Astrocyte (in vitro differentiated cells and primary cell): ENCODE measurements at regions not wholly inside any gene's neighbourhood (a gene's known extent, or its start where the extent isn't known, plus 50 kb on each side); places are given as distances from the start of the nearest gene placed in this dataset.

Experiments
- DNase-seq: peaks from one replicate; pipeline ENCODE4 v3.0.0-alpha.2; 2010; ENCODE audit warnings: low read depth
- FAIRE-seq: peaks from 2 replicates; lab custom pipeline; 2011; peaks lifted over from hg19 to GRCh38; lab: Jason Lieb, UNC
- H2AFZ ChIP-seq: 2 replicates; pipeline ENCODE4 v1.6.0; 2012; ENCODE audit warnings: low read depth, low read length, inconsistent platforms
- H3K27ac ChIP-seq: 2 replicates; pipeline ENCODE4 v1.5.1; 2011; ENCODE audit warnings: low read depth, low read length, inconsistent platforms
- H3K27me3 ChIP-seq: 2 replicates; pipeline ENCODE4 v1.6.0; 2011; ENCODE audit warnings: low read length, inconsistent platforms; ENCODE audit not compliant: insufficient read depth
- H3K36me3 ChIP-seq: 2 replicates; pipeline ENCODE4 v1.5.1; 2011; ENCODE audit warnings: low read length, inconsistent platforms; ENCODE audit not compliant: insufficient read depth
- H3K4me1 ChIP-seq: 2 replicates; pipeline ENCODE4 v1.5.1; 2011; ENCODE audit warnings: low read length, inconsistent platforms; ENCODE audit not compliant: insufficient read depth
- H3K4me2 ChIP-seq: 2 replicates; pipeline ENCODE4 v1.6.0; 2012; ENCODE audit warnings: low read length, inconsistent platforms
- H3K4me3 ChIP-seq: 2 replicates; pipeline ENCODE4 v1.5.1; 2011; ENCODE audit warnings: low read depth, mild to moderate bottlenecking, low read length, inconsistent platforms; ENCODE audit not compliant: insufficient read depth
- H3K79me2 ChIP-seq: 2 replicates; pipeline ENCODE4 v1.6.0; 2012; ENCODE audit warnings: mild to moderate bottlenecking, low read length, inconsistent platforms; ENCODE audit not compliant: insufficient read depth
- H3K9ac ChIP-seq: 2 replicates; pipeline ENCODE4 v1.6.0; 2012; ENCODE audit warnings: mild to moderate bottlenecking, low read length, inconsistent platforms
- H3K9me3 ChIP-seq: 2 replicates; pipeline ENCODE4 v1.5.1; 2012; ENCODE audit warnings: low read depth, mild to moderate bottlenecking, low read length, inconsistent platforms; ENCODE audit not compliant: insufficient read depth
- H4K20me1 ChIP-seq: 2 replicates; pipeline ENCODE4 v1.6.0; 2012; ENCODE audit warnings: low read length, inconsistent platforms; ENCODE audit not compliant: insufficient read depth
- H3K27ac Mint-ChIP-seq: one replicate; pipeline ENCODE4 v1.8.0; 2021; ENCODE audit warnings: mild to moderate bottlenecking, mixed read lengths; ENCODE audit not compliant: unreplicated experiment
- H3K27me3 Mint-ChIP-seq: one replicate; pipeline ENCODE4 v1.8.0; 2021; ENCODE audit warnings: low read depth, mixed read lengths; ENCODE audit not compliant: unreplicated experiment
- H3K36me3 Mint-ChIP-seq: one replicate; pipeline ENCODE4 v1.8.0; 2021; ENCODE audit warnings: low read depth, mixed read lengths; ENCODE audit not compliant: unreplicated experiment
- H3K4me1 Mint-ChIP-seq: one replicate; pipeline ENCODE4 v1.8.0; 2021; ENCODE audit warnings: low read depth, mixed read lengths; ENCODE audit not compliant: unreplicated experiment
- H3K4me3 Mint-ChIP-seq: one replicate; pipeline ENCODE4 v1.8.0; 2021; ENCODE audit warnings: mild to moderate bottlenecking, moderate library complexity, mixed read lengths; ENCODE audit not compliant: unreplicated experiment
- H3K9me3 Mint-ChIP-seq: one replicate; pipeline ENCODE4 v1.8.0; 2021; ENCODE audit warnings: mild to moderate bottlenecking, mixed read lengths; ENCODE audit not compliant: unreplicated experiment
- CTCF ChIP-seq: IDR thresholded peaks from 2 replicates; pipeline ENCODE4 v1.5.1; 2011; ENCODE audit warnings: low read depth, mild to moderate bottlenecking, inconsistent platforms, low read length, moderate library complexity; ENCODE audit not compliant: insufficient read depth
- EZH2 ChIP-seq: IDR thresholded peaks from 2 replicates; pipeline ENCODE4 v1.6.1; 2012; ENCODE audit warnings: mild to moderate bottlenecking, low read length, inconsistent platforms; ENCODE audit not compliant: insufficient read depth

- no peaks in the 10 kb centered on the region for H3K27me3 ChIP-seq
- H4K20me1 ChIP-seq, result no peaks in the 10 kb centered on the region
- H3K36me3 Mint-ChIP-seq, result no peaks in the 10 kb centered on the region
- no peaks in the 10 kb centered on the region for H3K36me3 ChIP-seq
- H3K9ac ChIP-seq, result no peak overlapping the region
- H3K4me1 Mint-ChIP-seq, result no peaks in the 10 kb centered on the region
- H3K27ac Mint-ChIP-seq, result no peak overlapping the region
- H3K4me3 Mint-ChIP-seq, result no peak overlapping the region
- no peak overlapping the region for H3K4me3 ChIP-seq
- DNase-seq (peak; percentile 27), FAIRE-seq (no peak)
- H2AFZ ChIP-seq, result peak overlapping the region; percentile 16
- H3K4me1 ChIP-seq, result no peaks in the 10 kb centered on the region
- H3K4me2 ChIP-seq, result peak overlapping the region; percentile 58
- H3K79me2 ChIP-seq, result no peaks in the 10 kb centered on the region
- H3K9me3 Mint-ChIP-seq, result no peaks in the 10 kb centered on the region
- TF ChIP-seq EZH2, result no peak
- no peak for TF ChIP-seq CTCF
- H3K9me3 ChIP-seq, result no peaks in the 10 kb centered on the region
- H3K27me3 Mint-ChIP-seq, result no peaks in the 10 kb centered on the region
- no peak overlapping the region for H3K27ac ChIP-seq
Measured at GRCh38 chr4:64889906-64890610, 480.8 kb upstream of the TECRL start.

- no peak overlapping the region for H3K4me3 Mint-ChIP-seq
- Histone ChIP-seq H4K20me1 (no peaks in the 10 kb centered on the region), H2AFZ (no peak overlapping the region), H3K9me3 (no peaks in the 10 kb centered on the region), H3K4me2 (no peak overlapping the region), H3K27me3 (no peaks in the 10 kb centered on the region), H3K4me3 (no peak overlapping the region), H3K27ac (no peak overlapping the region), H3K9ac (no peak overlapping the region), H3K36me3 (no peaks in the 10 kb centered on the region), H3K4me1 (no peaks in the 10 kb centered on the region), H3K79me2 (no peaks in the 10 kb centered on the region)
- DNase-seq, result no peak
- no peaks in the 10 kb centered on the region for H3K4me1 Mint-ChIP-seq
- no peak overlapping the region for H3K27ac Mint-ChIP-seq
- no peak for TF ChIP-seq EZH2
- TF ChIP-seq CTCF, result no peak
- no peaks in the 10 kb centered on the region for H3K27me3 Mint-ChIP-seq
- H3K36me3 Mint-ChIP-seq, result no peaks in the 10 kb centered on the region
- no peaks in the 10 kb centered on the region for H3K9me3 Mint-ChIP-seq
- no peak for FAIRE-seq
Measured at GRCh38 chr4:64883087-64883807, 474.0 kb upstream of the TECRL start.
